GM19397 (cell line): ENCODE measurements at regions not wholly inside any gene's neighbourhood (a gene's known extent, or its start where the extent isn't known, plus 50 kb on each side); places are given as distances from the start of the nearest gene placed in this dataset.

Experiments used
- ATAC-seq: cut with Tn5 transposase; IDR thresholded peaks from one replicate; pipeline ENCODE4 v1.9.1; 2021; ENCODE audit warnings: mild to moderate bottlenecking, moderate library complexity; ENCODE audit not compliant: unreplicated experiment

DNA sequence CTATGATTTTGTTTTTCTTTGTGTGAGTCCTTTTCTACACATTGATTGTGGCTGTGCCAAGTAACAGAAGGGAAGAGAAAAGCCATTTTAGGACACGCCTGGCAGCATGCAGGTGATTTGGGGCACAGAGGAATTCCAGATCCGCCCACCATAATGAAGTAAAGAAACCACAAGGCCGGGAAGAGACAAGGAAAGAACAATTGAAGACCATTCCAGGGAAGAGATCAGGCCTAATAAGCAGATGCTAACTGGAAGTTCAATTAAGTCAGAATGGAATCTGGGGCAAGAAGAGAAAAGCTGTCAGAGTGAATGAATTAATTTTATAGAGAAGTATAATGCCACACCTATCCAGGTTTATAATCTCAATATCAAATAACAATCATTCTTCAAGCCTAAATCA lies 110.2 kb upstream of the ISL1 start:
- ATAC-seq, result no peak

DNA sequence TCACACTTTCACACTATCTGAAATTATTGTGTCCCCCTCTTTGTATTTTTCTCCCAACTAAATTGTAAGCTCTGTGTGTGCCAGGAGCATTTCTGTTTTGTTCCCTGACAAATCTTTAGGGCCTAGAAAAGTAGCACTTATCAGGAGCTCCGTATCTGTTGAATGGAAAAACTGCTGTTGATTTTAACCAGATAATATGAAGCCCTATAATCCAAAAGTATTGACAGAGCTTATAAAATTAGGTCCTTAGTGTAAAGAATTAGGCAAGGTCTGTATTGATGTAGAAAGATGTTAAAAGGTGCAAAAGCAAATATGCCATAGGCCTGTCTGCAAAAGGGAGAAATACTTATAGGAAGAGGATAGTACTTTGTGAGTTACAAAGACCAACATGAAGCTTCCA lies 109.4 kb upstream of the ISL1 start:
- ATAC-seq, result no peak

DNA sequence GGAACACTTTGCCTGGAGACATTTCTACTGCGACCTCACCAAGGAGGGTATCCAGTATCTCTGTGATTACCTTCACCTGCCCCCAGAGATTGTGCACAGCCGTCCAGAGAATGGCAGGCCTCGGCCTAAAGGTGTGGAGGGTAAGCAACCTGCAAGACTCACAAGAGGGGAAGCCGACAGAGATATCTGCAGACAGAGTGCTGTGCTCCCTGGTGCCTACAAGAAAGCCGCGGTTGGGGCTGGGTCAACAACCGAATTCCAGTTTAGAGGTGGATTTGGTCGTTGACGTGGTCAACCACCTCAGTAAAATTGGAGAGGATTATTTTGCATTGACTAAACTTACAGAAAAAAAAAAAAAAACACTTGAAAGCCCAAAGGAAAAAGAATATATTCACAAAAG lies 107.8 kb upstream of the ISL1 start:
- ATAC-seq, result no peak

DNA sequence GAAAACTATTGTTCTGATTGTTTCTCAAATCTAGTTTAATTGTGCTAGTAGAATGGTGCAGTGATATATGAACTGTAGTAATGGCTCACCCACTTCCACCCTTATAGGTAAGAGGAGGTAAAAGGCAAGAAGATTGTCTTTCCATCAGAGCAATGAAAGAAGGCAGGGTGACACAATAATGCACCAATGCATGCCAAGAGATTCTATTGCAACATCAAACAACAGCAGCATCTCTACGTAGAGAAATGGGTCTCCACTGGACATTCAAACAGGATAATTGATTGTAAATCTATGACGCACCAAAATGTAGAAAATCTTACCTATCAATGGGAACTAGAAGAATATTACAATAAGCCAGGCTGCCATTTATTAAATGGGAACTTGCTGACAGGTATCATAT lies 107.0 kb upstream of the ISL1 start:
- ATAC-seq, result no peak

DNA sequence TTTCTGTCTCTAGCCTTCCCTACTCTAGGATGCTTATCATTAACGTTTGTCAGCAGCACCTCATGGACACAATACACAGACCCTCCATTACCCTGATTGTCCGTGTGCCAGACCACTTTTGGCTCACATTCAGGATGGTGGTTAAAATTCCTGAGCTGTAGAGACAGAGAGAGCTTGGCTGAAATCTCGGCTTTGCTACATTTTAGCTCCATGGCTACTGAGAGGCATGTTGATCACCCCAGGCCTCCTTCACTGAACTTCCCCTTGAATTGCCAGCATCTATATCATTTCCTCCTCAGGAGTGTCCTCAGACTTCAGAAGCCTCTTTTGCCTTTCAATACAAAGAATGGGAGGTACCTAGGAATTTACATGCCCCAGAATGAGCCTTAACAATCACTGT lies 104.7 kb upstream of the ISL1 start:
- no peak for ATAC-seq

DNA sequence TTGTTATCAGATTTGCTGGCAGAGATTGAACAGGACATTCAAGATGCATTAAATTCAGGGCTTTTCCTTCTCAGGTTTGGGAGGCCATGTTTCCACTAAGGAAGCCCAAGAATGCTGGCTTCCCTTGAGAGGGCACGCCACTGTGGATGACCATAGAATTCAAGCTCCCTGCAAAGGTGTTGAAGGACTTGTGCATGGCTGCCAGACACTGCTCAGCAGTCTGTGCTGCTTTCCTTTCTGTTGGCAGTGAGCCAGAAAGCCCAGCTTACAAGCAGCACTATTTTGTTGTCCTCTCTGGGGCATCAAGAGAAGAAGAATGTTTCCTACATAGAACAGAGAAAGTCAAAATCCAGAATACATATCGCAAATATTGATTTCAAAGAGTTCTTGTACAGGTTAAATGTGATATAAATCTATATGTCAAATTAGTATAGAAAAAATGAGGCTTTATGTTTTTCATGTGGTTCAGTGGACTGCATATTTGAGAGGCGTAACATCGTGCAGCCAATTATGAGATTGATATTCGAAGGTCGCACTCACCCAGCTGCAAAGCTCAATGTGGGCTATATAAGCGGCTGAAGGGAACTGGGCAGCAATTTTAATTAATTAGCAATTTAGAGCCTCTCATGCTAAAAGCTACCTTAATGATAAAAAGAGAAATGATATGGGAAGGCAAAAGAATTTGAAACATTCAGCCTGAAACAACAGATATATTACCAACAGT lies 103.1 kb upstream of the ISL1 start:
- no peak for ATAC-seq

DNA sequence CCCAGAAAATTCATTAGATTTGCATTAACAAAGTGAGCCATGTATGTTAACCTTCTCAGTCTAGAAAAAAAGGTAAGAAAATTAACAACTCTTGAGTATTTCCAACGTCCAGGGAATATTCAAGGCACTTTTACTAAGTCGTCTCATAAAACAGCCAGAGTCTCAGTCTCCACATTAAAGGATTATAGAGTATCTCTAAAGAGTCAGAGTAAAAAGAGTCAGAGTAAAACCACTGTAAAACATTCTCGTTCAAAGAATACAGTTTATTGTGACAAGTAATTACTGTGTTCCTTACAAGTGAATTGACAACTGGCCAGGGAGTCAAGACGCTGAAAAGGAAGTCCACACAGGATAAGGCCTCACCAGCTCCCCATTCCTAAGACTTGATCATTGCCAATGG lies 97.2 kb upstream of the ISL1 start:
- no peak for ATAC-seq

DNA sequence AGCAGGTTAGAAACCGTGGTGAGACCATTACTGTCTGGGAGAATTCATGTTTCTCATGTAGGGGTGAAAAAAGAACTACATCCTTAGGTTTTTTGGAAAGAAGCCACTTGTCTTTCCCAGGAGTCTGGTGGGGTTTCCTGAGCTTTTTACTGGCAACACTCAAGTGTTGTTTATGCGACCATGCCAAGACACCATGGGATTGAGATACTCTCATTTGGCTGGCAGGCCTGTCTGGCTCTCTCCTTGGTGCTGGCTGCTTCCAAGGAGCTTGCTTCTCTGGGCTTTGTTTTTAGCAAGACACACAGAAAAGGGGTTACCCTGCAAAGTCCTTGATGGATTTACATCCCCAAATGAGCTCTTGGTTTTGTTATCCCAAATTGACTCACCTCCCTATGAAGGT lies 80.9 kb upstream of the ISL1 start:
- no peak for ATAC-seq

DNA sequence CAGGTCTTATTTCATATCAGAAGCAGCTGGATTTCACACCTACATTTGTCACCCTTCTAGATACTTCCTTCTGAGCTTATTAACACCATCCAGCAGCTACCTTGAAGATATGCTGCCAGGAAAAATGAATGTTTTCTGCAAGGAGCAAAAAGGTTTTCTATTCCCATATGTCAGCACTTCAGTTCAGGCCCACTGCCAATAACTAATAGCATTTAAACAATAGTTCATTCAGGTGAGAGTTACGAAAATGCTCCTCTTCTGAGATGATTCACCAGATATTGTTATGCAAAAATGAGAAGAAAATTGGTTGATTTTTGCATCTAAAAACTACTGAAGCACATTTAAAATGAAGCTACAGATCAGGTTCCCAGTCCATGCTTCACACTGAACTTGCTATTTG lies 56.4 kb upstream of the ISL1 start:
- no peak for ATAC-seq
